ENCODE measurements at regions not wholly inside any gene's neighbourhood (a gene's known extent, or its start where the extent isn't known, plus 50 kb on each side); places are given as distances from the start of the nearest gene placed in this dataset.

- H3K36me3 ChIP-seq (ENCODE audit: insufficient read depth, low read length), result no peaks in the 10 kb centered on the region
- H3K4me1 ChIP-seq (ENCODE audit: insufficient read depth, low read length), result no peaks in the 10 kb centered on the region
- H3K9ac ChIP-seq (ENCODE audit: low read depth, low read length), result no peak overlapping the region
- H3K27ac ChIP-seq (ENCODE audit: low read depth, low read length), result no peak overlapping the region
- no peak overlapping the region for H3K4me3 ChIP-seq (ENCODE audit: low read length)
- H3K27me3 ChIP-seq (ENCODE audit: insufficient read depth, low read length), result no peaks in the 10 kb centered on the region
- no peaks in the 10 kb centered on the region for H3K9me3 ChIP-seq (ENCODE audit: insufficient read depth, low read depth, low read length)
These were observed 156.2 kb upstream of the KCNH7 start for GRCh38 chr2:162994718-162995117.

- Histone ChIP-seq H3K9me3 (ENCODE audit: insufficient read depth, low read depth, low read length) (no peaks in the 10 kb centered on the region), H3K27ac (ENCODE audit: low read depth, low read length) (no peak overlapping the region), H3K4me1 (ENCODE audit: insufficient read depth, low read length) (no peaks in the 10 kb centered on the region), H3K4me3 (ENCODE audit: low read length) (no peak overlapping the region), H3K36me3 (ENCODE audit: insufficient read depth, low read length) (no peaks in the 10 kb centered on the region), H3K27me3 (ENCODE audit: insufficient read depth, low read length) (no peaks in the 10 kb centered on the region), H3K9ac (ENCODE audit: low read depth, low read length) (no peak overlapping the region)
- 92% methylated on average over 3 of the region's 3 CpGs for WGBS
These were observed 154.3 kb upstream of the KCNH7 start for GRCh38 chr2:162992828-162993227.

- Histone ChIP-seq H3K9me3 (ENCODE audit: insufficient read depth, low read depth, low read length) (no peaks in the 10 kb centered on the region), H3K27ac (ENCODE audit: low read depth, low read length) (no peak overlapping the region), H3K27me3 (ENCODE audit: insufficient read depth, low read length) (no peaks in the 10 kb centered on the region), H3K4me1 (ENCODE audit: insufficient read depth, low read length) (no peaks in the 10 kb centered on the region), H3K9ac (ENCODE audit: low read depth, low read length) (no peak overlapping the region), H3K36me3 (ENCODE audit: insufficient read depth, low read length) (no peaks in the 10 kb centered on the region), H3K4me3 (ENCODE audit: low read length) (no peak overlapping the region)
- 53% methylated on average over 3 of the region's 3 CpGs for WGBS
These were observed 150.9 kb upstream of the KCNH7 start for GRCh38 chr2:162989507-162989906.

- no peaks in the 10 kb centered on the region for H3K9me3 ChIP-seq (ENCODE audit: insufficient read depth, low read depth, low read length)
- no peak overlapping the region for H3K9ac ChIP-seq (ENCODE audit: low read depth, low read length)
- no peaks in the 10 kb centered on the region for H3K36me3 ChIP-seq (ENCODE audit: insufficient read depth, low read length)
- no peak overlapping the region for H3K4me3 ChIP-seq (ENCODE audit: low read length)
- H3K27ac ChIP-seq (ENCODE audit: low read depth, low read length), result no peak overlapping the region
- H3K4me1 ChIP-seq (ENCODE audit: insufficient read depth, low read length), result no peaks in the 10 kb centered on the region
- WGBS, result no CpG with 5 or more reads among the region's 2 CpGs
- H3K27me3 ChIP-seq (ENCODE audit: insufficient read depth, low read length), result no peaks in the 10 kb centered on the region
These were observed 136.2 kb upstream of the KCNH7 start for GRCh38 chr2:162974771-162975170.

- Histone ChIP-seq H3K4me3 (ENCODE audit: low read length) (no peak overlapping the region), H3K27me3 (ENCODE audit: insufficient read depth, low read length) (no peaks in the 10 kb centered on the region), H3K9ac (ENCODE audit: low read depth, low read length) (no peak overlapping the region), H3K9me3 (ENCODE audit: insufficient read depth, low read depth, low read length) (no peaks in the 10 kb centered on the region), H3K4me1 (ENCODE audit: insufficient read depth, low read length) (no peaks in the 10 kb centered on the region), H3K36me3 (ENCODE audit: insufficient read depth, low read length) (no peaks in the 10 kb centered on the region), H3K27ac (ENCODE audit: low read depth, low read length) (no peak overlapping the region)
- WGBS, result 100% methylated on average over 1 of the region's 1 CpG
These were observed 133.8 kb upstream of the KCNH7 start for GRCh38 chr2:162972383-162972782.

GRCh38 chr2:162968306-162968705, 129.7 kb upstream of the KCNH7 start:
- H3K4me3 ChIP-seq (ENCODE audit: low read length), result no peak overlapping the region
- no peaks in the 10 kb centered on the region for H3K27me3 ChIP-seq (ENCODE audit: insufficient read depth, low read length)
- 0% methylated on average over 1 of the region's 1 CpG for WGBS
- no peaks in the 10 kb centered on the region for H3K9me3 ChIP-seq (ENCODE audit: insufficient read depth, low read depth, low read length)
- H3K36me3 ChIP-seq (ENCODE audit: insufficient read depth, low read length), result no peaks in the 10 kb centered on the region
- H3K27ac ChIP-seq (ENCODE audit: low read depth, low read length), result no peak overlapping the region
- no peak overlapping the region for H3K9ac ChIP-seq (ENCODE audit: low read depth, low read length)
- no peaks in the 10 kb centered on the region for H3K4me1 ChIP-seq (ENCODE audit: insufficient read depth, low read length)

GRCh38 chr2:162967811-162968210, 129.2 kb upstream of the KCNH7 start:
- H3K27ac ChIP-seq (ENCODE audit: low read depth, low read length), result no peak overlapping the region
- no peaks in the 10 kb centered on the region for H3K36me3 ChIP-seq (ENCODE audit: insufficient read depth, low read length)
- no peaks in the 10 kb centered on the region for H3K9me3 ChIP-seq (ENCODE audit: insufficient read depth, low read depth, low read length)
- H3K9ac ChIP-seq (ENCODE audit: low read depth, low read length), result no peak overlapping the region
- no peaks in the 10 kb centered on the region for H3K27me3 ChIP-seq (ENCODE audit: insufficient read depth, low read length)
- WGBS, result no CpG with 5 or more reads among the region's 1 CpG
- no peak overlapping the region for H3K4me3 ChIP-seq (ENCODE audit: low read length)
- H3K4me1 ChIP-seq (ENCODE audit: insufficient read depth, low read length), result no peaks in the 10 kb centered on the region

- H3K27me3 ChIP-seq (ENCODE audit: insufficient read depth, low read length), result no peaks in the 10 kb centered on the region
- no peaks in the 10 kb centered on the region for H3K9me3 ChIP-seq (ENCODE audit: insufficient read depth, low read depth, low read length)
- H3K4me1 ChIP-seq (ENCODE audit: insufficient read depth, low read length), result no peaks in the 10 kb centered on the region
- no peak overlapping the region for H3K4me3 ChIP-seq (ENCODE audit: low read length)
- H3K36me3 ChIP-seq (ENCODE audit: insufficient read depth, low read length), result no peaks in the 10 kb centered on the region
- no peak overlapping the region for H3K27ac ChIP-seq (ENCODE audit: low read depth, low read length)
- H3K9ac ChIP-seq (ENCODE audit: low read depth, low read length), result no peak overlapping the region
- 90% methylated on average over 3 of the region's 3 CpGs for WGBS
These were observed 128.6 kb upstream of the KCNH7 start for GRCh38 chr2:162967147-162967546.

- no peaks in the 10 kb centered on the region for H3K27me3 ChIP-seq (ENCODE audit: insufficient read depth, low read length)
- WGBS, result 100% methylated on average over 1 of the region's 5 CpGs
These were observed 126.6 kb upstream of the KCNH7 start for GRCh38 chr2:162965191-162965590.

GRCh38 chr2:162964513-162964912, 125.9 kb upstream of the KCNH7 start:
- WGBS, result 98% methylated on average over 3 of the region's 3 CpGs
- Histone ChIP-seq H3K27ac (ENCODE audit: low read depth, low read length) (no peak overlapping the region), H3K4me3 (ENCODE audit: low read length) (no peak overlapping the region), H3K4me1 (ENCODE audit: insufficient read depth, low read length) (no peaks in the 10 kb centered on the region), H3K36me3 (ENCODE audit: insufficient read depth, low read length) (no peaks in the 10 kb centered on the region), H3K9ac (ENCODE audit: low read depth, low read length) (no peak overlapping the region), H3K9me3 (ENCODE audit: insufficient read depth, low read depth, low read length) (no peaks in the 10 kb centered on the region), H3K27me3 (ENCODE audit: insufficient read depth, low read length) (no peaks in the 10 kb centered on the region)

More at GRCh38 chr2:162965191-162965590, 126.6 kb upstream of the KCNH7 start:
- no peaks in the 10 kb centered on the region for H3K4me1 ChIP-seq (ENCODE audit: insufficient read depth, low read length)
- H3K4me3 ChIP-seq (ENCODE audit: low read length), result no peak overlapping the region
- no peak overlapping the region for H3K9ac ChIP-seq (ENCODE audit: low read depth, low read length)
- no peak overlapping the region for H3K27ac ChIP-seq (ENCODE audit: low read depth, low read length)
- no peaks in the 10 kb centered on the region for H3K9me3 ChIP-seq (ENCODE audit: insufficient read depth, low read depth, low read length)
- no peaks in the 10 kb centered on the region for H3K36me3 ChIP-seq (ENCODE audit: insufficient read depth, low read length)

GRCh38 chr2:162963156-162963555, 124.6 kb upstream of the KCNH7 start:
- no peaks in the 10 kb centered on the region for H3K27me3 ChIP-seq (ENCODE audit: insufficient read depth, low read length)
- H3K9ac ChIP-seq (ENCODE audit: low read depth, low read length), result no peak overlapping the region
- no peaks in the 10 kb centered on the region for H3K9me3 ChIP-seq (ENCODE audit: insufficient read depth, low read depth, low read length)
- no peaks in the 10 kb centered on the region for H3K4me1 ChIP-seq (ENCODE audit: insufficient read depth, low read length)
- H3K27ac ChIP-seq (ENCODE audit: low read depth, low read length), result no peak overlapping the region
- no peaks in the 10 kb centered on the region for H3K36me3 ChIP-seq (ENCODE audit: insufficient read depth, low read length)
- no peak overlapping the region for H3K4me3 ChIP-seq (ENCODE audit: low read length)

- no peak overlapping the region for H3K9ac ChIP-seq (ENCODE audit: low read depth, low read length)
- no peaks in the 10 kb centered on the region for H3K36me3 ChIP-seq (ENCODE audit: insufficient read depth, low read length)
- H3K27ac ChIP-seq (ENCODE audit: low read depth, low read length), result no peak overlapping the region
- WGBS, result 100% methylated on average over 1 of the region's 2 CpGs
- H3K27me3 ChIP-seq (ENCODE audit: insufficient read depth, low read length), result no peaks in the 10 kb centered on the region
- no peak overlapping the region for H3K4me3 ChIP-seq (ENCODE audit: low read length)
- no peaks in the 10 kb centered on the region for H3K4me1 ChIP-seq (ENCODE audit: insufficient read depth, low read length)
- H3K9me3 ChIP-seq (ENCODE audit: insufficient read depth, low read depth, low read length), result peaks cover 6% of the 10 kb centered on the region; the same call in 1 of the 2 replicates
These were observed 107.2 kb upstream of the KCNH7 start for GRCh38 chr2:162945785-162946184.
